Posterior vena cava (tissue), 2 donors: ENCODE measurements at regions not wholly inside any gene's neighbourhood (a gene's known extent, or its start where the extent isn't known, plus 50 kb on each side); places are given as distances from the start of the nearest gene placed in this dataset.
"Not testable (repeated sequence)": the region's sequence is repeated elsewhere in the genome, so short reads cannot be mapped to it uniquely, and the experiment has no call there.

Experiments used
- DNase-seq: peaks from one replicate; pipeline ENCODE4 v3.0.0-alpha.2; 2020; ENCODE audit warnings: low spot score
- intact Hi-C, 2 donors: fragments of 100-400 bp; cut with DNase I; formaldehyde crosslinking; loops; one replicate each; pipeline versions ENCODE4 v1.14.1 to v1.14.2; 2022 to 2023
- donor health status: DM: yes; HTN: yes; CAD: no.
- donor health status: DM: yes; HTN: yes; CAD: no.

DNA sequence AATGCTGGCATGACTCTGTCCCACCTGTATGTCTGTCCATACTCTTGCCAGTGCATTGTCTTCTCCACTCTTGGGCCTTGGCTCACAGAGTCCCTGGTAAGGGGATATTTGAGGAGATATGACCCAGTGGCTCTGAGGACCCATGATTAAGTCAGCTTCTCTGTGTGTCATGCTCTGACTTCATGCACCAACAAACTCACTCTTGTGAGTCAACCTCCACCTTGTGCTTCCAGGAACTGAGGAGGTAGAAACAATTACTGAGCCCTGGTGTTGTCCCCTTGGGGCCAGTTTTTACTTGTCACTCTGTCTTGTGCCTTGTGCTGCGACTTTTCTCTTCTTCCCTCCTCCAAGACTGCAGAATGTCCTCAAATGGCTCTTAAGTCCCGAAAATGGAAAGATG lies 127.1 kb downstream of the ABHD5 start:
- intact Hi-C loops: loop anchor here in 1 of 2 donors (5.0 kb wide), 1 partner anchor 109 kb away; no protein-coding TSS in a partner anchor
- no peak for DNase-seq

DNA sequence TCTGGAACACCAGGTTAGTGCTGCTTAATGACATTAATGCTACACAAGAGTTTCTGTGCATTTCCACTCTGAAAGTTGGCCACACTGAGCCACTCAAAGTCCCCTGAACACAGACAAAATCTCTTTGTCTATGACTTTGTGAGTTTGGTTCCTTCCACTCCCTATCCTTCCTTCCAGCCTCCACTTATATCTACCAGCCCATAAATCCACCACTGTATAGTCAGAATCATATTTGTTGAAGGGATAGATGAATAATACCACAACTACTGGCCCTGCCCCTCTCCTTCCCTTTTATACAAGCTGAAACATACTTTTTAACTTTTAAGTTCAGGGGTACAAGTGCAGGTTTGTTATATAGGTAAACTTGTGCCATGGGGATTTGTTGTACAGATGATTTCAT lies 127.5 kb downstream of the ABHD5 start:
- intact Hi-C loops: loop anchor here in 1 of 2 donors (5.0 kb wide), 1 partner anchor 109 kb away; no protein-coding TSS in a partner anchor
- no peak for DNase-seq

DNA sequence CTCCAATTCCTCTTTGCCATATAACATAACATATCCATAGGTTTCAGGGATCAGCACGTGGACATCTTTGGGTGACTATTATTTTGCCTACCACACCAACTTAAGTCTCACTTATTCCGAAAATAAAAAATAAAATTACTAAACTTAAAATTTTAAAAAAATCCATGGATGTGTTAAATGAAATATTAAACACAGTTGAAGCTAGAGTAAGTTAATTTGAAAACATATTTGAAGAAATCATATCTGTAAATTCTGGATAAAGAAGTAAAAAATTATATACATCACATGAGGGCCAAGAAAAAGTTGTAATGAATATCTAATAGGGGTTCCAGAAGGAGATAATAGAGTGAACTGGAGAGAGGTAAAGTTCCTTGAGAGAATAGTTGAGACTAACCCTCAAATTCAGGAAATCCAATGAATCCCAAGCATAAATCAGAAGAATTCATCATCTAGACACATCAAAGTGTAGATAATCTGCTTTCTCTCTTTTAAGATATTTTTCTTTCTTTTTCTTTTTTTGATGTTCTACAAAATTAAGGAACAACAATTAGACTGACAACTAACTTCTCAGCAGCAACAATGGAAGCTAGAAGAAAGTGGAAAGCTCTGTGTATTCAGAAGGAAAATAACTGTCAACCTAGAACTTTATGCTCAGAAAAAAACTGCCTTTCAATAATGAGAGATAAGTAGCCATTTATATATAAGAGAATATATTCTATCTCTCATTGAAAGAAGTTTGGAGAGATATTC lies 147.4 kb downstream of the ABHD5 start:
- intact Hi-C loops: no loop called here
- DNase-seq: no peak

DNA sequence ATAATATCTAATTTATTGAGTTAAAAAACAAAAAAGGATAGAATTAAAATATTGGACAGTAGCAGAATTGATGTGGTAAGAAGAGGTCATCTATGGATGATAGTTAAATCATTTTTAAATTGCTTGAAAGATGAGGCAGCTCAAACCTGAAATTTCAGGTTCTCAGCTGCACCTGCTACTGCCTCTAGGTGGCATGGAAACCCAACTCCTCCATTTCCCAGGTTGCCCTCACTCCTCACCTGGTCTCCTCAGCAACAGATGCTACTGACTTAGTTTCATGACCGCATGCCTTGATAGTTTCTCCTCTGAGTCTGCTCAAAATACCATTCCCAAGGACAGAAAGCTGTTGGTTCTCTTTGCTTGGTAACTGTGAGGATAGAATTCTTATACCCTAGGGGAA lies 148.1 kb downstream of the ABHD5 start:
- no peak for DNase-seq
- intact Hi-C loops: no loop called here

DNA sequence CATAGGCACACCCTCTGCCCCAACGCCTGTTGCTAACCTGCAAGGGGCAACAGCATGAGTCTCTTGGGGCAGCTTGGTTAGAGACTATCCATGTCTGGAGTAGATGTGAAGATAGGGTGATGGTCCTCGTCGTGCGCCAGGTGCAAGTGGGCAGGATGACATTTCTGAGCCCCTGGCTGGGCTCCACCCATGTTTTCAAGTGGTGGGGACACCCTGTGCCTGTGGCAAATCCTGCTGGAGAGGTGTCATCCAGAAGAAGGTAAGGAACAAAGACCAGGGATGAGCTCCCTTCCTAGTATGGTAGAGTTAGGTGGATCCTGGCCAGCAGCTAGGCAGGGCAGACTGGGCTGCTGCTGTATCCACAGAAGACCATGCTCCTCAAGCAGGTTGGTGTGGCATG lies 152.6 kb downstream of the ABHD5 start:
- intact Hi-C loops: loop anchor here in 1 of 2 donors (10.0 kb wide), 1 partner anchor 731 kb away; no protein-coding TSS in a partner anchor
- no peak for DNase-seq

DNA sequence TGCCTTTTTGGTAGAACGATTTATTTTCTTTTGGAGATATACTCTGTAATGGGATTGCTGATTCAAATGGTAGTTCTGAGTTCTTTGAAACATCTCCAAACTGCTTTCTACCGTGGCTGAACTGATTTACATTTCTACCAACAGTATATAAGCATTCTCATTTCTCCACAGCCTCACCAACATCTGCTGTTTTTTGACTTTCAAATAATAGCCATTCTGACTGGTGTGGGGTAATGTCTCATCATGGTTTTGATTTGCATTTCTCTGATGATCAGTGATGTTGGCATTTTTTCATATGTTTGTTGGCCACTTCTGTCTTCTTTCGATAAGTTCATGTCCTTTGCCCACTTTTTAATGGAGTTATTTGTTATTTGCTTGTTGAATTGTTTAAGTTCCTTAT lies 154.0 kb downstream of the ABHD5 start:
- intact Hi-C loops: loop anchor here in 1 of 2 donors (10.0 kb wide), 1 partner anchor 730 kb away; no protein-coding TSS in a partner anchor

DNA sequence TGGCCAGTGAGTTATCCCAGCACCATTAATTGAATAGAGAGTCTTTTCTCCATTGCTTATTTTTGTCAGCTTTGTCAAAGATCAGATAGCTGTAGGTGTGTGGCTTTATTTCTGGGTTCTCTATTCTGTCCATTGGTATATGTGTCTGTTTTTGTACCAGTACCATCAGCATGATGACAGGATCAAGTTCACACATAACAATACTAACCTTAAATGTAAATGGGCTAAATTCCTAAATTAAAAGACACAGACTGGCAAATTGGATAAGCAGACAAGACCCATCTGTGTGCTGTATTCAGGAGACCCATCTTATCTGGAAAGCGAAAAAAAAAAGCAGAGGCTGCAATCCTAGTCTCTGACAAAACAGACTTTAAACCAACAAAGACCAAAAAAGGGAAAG lies 154.8 kb downstream of the ABHD5 start:
- intact Hi-C loops: loop anchor here in 1 of 2 donors (10.0 kb wide), 1 partner anchor 729 kb away; no protein-coding TSS in a partner anchor
- not testable (repeated sequence) for DNase-seq

More for the DNA sequence above, 154.0 kb downstream of the ABHD5 start:
- DNase-seq: no peak

DNA sequence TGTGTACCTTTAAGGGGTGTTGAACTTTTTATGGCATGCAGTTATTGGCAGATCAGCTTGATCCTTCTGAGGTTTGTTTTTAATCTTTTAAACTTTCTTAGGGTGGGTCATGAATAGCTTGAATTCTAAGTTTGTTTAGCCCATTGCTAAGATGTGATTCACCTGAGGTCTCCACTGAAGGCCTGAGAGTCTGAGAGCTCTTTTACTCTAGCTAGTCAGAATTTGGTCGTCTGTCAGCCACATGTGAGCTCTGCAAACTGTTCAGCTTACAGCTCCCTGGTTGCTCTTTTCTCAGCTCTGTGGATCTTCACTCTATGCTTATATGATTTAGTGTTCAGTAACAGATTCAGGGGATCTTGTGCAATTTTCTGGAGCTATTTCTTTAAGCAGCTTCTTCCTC lies 161.3 kb downstream of the ABHD5 start:
- intact Hi-C loops: no loop called here
- DNase-seq: no peak

DNA sequence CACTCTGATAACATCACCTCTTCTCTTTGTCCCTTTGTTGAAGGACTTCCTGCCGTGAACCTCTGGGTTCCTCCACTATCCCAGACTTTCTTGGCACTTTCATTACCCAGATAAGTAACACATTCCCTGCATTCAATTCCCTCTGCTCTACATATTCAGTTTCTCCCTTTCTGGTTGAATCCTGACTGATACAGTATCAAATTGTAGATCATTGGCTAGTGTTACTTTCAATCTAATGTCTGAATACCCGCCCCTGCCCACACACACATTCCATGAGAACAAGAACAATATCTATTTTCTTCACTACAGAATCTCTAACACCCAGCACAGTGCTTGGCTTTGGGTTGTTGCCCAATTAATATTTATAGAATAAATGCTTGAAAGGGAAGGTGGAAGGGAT lies 163.5 kb downstream of the ABHD5 start:
- intact Hi-C loops: no loop called here
- DNase-seq: no peak

DNA sequence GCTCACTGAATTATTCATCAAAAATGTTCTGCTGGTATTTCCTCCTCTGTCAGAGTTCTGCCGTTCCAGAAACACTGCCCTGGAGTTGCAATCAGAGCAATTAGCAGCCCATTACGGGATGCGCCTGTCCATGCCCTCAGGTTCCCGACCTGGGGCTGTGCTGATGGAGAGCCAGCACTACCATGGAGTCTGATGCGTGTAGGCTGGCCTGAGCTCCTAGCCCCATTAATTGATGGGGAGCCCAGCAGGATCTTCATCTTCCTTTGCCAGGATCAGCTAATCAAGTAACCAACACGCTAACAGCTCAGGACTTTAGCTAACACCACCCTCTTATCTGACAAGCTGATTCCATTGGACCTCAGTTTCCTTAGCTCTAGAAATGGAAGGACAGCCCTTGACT lies 164.2 kb downstream of the ABHD5 start:
- intact Hi-C loops: no loop called here

DNA sequence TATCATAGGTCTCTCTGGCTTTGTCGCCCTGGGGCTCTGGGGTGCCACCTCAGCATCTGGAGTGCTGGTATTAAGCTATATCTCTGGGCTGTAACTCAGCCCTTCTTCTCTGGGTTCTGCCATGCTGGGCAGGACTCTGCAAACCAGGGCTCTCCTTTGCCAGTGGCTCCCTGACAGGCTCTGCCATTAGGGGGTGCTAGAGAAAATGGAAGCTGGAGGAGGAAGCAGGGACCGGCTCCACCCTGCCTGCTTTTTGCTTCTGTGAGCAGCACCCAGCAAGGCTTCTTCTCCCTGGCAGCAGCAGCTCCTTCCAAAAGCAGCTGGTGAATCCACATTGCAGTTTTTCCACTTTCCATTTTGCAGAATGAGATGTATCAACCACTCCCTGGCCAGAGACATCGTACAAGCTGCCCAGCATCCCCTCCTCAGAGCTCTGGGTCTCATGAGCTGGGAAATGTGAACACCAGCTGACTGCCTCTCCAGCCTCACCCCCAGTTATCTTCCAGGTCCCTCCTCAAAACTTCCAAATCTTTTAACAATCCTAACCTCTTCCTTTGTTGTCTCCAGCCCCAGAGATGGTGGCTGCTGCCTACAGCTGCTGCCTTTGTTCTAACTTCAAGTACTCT lies 165.0 kb downstream of the ABHD5 start:
- DNase-seq: no peak
- intact Hi-C loops: no loop called here

More for the DNA sequence above, 164.2 kb downstream of the ABHD5 start:
- DNase-seq: no peak

DNA sequence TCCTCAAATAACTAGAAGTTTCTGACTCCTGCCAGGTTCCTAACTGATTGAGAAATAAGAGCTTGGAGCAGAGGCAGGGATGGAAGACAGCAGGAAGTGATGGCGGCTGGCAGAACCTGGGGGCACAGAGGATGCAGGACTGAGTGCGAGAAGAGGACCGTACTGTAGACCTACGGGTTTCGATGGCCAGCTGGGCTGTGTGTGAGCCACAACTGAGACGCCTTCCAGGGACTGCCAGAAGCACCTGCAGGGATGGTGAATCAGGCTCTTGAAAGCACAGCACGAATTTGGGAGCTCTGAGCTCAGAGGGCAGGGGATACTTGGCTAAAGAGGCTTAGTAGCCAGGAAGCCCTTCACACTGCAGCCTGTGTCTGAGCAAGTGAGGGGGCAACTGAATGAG lies 165.6 kb downstream of the ABHD5 start:
- intact Hi-C loops: no loop called here
- no peak for DNase-seq

DNA sequence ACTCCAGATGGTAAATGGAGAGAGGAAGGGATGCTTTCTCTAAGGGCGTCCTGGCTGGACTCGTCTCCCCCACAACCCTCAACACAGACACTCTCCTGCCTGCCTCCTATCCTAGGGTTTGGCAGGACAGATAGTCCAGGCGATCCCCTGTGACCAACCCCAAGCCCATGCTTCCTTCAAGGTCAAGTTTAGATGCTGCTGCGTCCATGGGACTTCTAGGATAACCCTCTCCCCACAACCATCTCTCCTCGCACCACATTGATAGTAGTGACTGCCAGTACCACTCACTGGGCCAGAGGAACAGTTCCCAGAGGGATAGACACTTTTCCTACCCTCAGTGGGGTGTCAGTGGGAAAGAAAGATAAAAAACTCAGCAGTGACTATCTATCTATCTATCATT lies 166.0 kb downstream of the ABHD5 start:
- no peak for DNase-seq

DNA sequence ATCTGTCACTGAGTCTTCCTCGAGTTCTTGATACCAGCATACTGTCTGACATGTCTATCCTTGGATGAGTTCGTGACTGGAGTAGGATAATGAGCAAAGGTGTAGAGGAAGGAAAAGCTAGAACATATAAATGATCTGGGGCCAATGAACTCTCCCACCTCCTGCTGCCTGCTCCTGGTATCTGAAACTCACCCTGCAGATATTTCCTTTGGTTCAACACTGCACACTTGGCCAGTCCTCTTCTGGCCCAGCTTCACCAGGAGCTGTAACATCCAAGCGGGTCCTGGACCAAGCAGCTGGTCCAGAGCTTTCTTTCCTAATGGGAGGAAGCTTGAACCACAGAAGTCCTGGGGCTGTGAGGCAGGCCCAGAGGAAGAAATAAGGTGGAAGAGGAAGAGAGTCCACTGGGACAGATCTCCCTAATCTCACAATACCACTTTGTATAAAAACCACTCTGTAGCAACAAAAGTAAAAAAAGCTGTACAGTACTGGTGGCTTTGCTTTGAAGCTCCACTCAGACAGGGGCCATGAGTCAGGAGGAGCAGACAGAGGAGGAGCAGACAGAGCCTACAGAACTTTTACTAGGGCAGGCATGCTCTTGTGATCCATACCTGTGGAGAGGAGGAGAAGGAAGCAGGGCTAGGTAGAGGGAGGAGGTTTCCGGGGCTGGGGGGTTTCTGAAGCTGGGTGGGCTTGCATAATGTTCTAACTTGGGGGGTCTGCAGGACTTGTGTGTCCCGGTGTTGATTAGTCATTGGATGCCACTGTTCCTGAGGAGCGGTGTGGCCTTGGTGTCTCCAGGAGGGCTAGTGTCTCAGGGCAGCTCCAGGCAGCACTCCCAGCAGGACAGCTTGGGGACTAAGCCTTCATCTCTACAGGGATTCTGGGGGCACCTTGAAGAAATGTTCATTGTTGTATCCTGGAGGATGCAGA lies 166.9 kb downstream of the ABHD5 start:
- DNase-seq: no peak
- intact Hi-C loops: no loop called here

More for the DNA sequence above, 166.0 kb downstream of the ABHD5 start:
- intact Hi-C loops: no loop called here

DNA sequence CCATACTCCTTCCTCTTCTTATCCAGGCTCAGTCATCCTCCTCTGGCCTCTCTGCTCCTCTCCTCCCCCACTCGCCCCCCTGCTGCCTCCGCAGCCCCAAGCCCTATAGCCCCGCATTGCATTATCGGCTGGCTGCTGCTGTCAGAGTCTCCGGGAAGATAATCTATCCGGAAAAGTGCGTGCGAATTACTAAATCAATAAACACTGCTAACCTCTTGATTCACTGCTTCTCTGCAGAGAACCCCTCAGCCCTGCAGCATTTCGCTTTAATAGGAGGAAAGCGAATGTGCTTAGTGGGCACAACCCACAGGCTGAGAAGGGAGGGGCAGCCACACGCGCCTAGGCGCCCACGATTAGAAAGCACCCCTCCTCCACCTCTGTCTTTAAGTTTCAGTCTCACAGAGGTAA lies 167.6 kb downstream of the ABHD5 start:
- no peak for DNase-seq
- intact Hi-C loops: no loop called here

DNA sequence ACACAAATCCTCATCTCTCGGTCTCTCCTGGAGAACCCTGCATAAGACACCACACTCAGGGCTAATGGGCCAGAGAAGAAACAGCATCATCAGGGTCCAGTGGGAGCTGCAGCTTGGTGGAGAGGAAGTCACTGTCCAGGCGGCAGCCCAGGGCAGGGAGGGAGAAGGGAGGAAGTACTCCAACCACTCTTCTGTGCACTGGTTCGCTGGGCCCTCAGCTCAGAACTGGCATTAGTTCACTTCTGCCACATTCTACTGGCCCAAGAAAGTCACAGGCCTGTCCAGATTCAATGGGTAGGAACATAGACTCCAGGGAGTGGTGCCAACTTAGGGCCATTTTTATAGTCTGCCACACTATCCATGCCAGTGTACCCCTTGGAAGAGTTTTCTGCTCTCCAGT lies 169.0 kb downstream of the ABHD5 start:
- DNase-seq: no peak
- intact Hi-C loops: no loop called here

DNA sequence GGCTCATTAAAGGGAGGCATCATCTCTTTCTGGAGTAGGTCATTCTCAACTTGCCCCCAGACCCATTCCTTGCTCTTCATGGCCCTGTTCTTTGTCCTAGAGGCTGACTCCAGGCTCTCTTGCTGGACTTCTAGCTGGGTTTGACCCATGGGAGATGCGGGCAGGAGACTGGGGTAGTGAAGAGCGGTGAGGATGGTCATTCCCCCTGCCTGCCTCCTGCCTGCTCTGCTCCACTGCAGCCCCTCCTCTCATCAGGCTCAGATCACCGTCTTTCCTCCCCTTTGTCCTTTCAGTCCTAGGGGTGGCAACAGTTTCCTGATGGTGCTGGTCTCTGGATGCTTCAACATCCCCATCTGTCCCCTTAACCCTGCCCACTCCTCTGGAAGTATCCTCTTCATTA lies 170.9 kb downstream of the ABHD5 start:
- DNase-seq: no peak
- intact Hi-C loops: no loop called here

DNA sequence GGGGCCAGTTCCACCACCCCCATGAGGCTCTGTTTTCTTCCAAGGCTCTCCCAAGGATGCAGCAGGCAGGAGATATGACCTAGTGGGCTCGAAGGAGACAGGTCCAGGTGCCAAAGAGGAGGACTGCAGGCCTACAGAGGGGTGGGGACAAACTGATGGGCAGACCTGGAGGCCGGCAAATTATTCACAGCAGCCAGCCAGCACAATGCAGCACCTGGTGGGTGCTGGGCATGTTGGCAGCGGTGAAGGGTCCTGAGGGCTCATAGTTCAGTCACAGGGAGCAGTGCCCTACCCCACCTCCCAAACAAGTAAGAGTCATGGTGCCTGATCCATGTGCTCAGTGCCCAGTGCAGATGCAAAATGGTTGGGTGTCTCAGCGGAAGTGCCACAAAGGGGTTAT lies 171.7 kb downstream of the ABHD5 start:
- intact Hi-C loops: no loop called here
- DNase-seq: no peak

DNA sequence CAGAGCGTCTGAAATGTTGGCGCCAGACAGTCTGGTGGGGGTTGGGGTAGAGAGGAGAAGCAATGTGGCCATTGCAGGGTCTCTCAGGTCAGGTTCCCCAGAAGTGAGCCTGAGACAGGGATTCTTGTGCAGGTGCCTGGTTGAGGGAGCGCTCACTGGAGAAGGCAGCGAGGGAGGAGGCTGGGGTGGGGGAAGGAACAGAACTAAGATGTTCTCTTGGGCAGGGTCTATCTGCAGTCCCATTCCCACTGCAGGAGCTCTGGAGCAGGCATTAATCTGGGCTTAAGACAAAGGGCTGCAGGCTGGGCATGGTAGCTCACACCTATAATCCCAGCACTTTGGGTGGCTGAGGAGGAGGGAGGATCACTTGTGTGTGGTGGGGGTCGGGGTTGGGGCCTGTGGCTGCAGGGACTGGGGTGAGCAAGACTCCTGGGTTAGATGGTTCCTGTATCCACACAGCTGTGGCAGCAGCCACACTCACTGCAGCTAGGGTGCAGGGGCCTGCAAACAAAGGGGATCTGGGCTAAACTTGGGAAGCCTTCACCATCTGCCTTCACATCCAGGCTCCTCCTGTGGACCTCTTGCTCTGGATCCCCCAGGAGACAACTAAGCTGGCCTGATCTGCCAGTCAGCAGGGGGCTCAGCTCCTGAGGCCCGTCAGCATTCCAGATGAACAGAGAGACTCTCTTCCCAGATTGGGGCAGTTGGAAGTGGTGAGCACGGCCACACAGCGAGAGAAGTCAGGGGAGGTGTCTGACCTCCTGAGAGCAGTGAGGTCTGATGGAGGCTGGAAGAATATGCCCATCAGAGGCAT lies 172.5 kb downstream of the ABHD5 start:
- DNase-seq: no peak
- intact Hi-C loops: no loop called here
